Panc1 (cell line): ENCODE measurements at regions not wholly inside any gene's neighbourhood (a gene's known extent, or its start where the extent isn't known, plus 50 kb on each side); places are given as distances from the start of the nearest gene placed in this dataset.

Experiments used
- CTCF ChIP-seq: fragments of 450-650 bp; IDR thresholded peaks from 2 replicates; pipeline ENCODE4 v1.5.1; 2017; ENCODE audit warnings: mild to moderate bottlenecking
- POLR2AphosphoS5 ChIP-seq: IDR thresholded peaks from 2 replicates; pipeline ENCODE4 v1.6.1; 2012; ENCODE audit warnings: mild to moderate bottlenecking, low read depth, low read length, moderate library complexity
- TCF7L2 ChIP-seq: IDR thresholded peaks from 2 replicates; pipeline ENCODE4 v1.6.1; 2011; ENCODE audit warnings: mild to moderate bottlenecking, low read depth, low read length, inconsistent platforms
- TF ChIP-seq, protein P1 (sequence below), 2 experiments: IDR thresholded peaks; 2 replicates each; pipeline ENCODE4 v1.6.1; 2011 to 2012; ENCODE audit warnings: low read depth in 2 of 2, control low read depth in 1 of 2, low read length in 1 of 2, mild to moderate bottlenecking in 1 of 2, moderate library complexity in 1 of 2; ENCODE audit not compliant: insufficient read depth in 1 of 2

- TF ChIP-seq CTCF (no peak), POLR2AphosphoS5 (no peak), TCF7L2 (no peak)
- TF ChIP-seq, protein P1, sequence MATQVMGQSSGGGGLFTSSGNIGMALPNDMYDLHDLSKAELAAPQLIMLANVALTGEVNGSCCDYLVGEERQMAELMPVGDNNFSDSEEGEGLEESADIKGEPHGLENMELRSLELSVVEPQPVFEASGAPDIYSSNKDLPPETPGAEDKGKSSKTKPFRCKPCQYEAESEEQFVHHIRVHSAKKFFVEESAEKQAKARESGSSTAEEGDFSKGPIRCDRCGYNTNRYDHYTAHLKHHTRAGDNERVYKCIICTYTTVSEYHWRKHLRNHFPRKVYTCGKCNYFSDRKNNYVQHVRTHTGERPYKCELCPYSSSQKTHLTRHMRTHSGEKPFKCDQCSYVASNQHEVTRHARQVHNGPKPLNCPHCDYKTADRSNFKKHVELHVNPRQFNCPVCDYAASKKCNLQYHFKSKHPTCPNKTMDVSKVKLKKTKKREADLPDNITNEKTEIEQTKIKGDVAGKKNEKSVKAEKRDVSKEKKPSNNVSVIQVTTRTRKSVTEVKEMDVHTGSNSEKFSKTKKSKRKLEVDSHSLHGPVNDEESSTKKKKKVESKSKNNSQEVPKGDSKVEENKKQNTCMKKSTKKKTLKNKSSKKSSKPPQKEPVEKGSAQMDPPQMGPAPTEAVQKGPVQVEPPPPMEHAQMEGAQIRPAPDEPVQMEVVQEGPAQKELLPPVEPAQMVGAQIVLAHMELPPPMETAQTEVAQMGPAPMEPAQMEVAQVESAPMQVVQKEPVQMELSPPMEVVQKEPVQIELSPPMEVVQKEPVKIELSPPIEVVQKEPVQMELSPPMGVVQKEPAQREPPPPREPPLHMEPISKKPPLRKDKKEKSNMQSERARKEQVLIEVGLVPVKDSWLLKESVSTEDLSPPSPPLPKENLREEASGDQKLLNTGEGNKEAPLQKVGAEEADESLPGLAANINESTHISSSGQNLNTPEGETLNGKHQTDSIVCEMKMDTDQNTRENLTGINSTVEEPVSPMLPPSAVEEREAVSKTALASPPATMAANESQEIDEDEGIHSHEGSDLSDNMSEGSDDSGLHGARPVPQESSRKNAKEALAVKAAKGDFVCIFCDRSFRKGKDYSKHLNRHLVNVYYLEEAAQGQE (IDR thresholded peaks at IDR 0.05; ENCODE audit: insufficient read depth in 1 of 2, low read depth in 2 of 2, low read length in 1 of 2) = no peak
Observed at GRCh38 chr1:195241066-195241465, 1367.2 kb downstream of the KCNT2 start.
